Gastroesophageal sphincter (tissue), 3 donors: ENCODE measurements at regions not wholly inside any gene's neighbourhood (a gene's known extent, or its start where the extent isn't known, plus 50 kb on each side); places are given as distances from the start of the nearest gene placed in this dataset.

Source experiments
- POLR2A ChIP-seq, 2 donors: fragments of 450-650 bp; IDR thresholded peaks; one replicate each; pipeline ENCODE4 v1.6.1; 2017; ENCODE audit warnings: antibody characterized with exemption in 2 of 2, mild to moderate bottlenecking in 2 of 2, moderate library complexity in 1 of 2
- POLR2AphosphoS5 ChIP-seq: sonication (generic); formaldehyde crosslinking; IDR thresholded peaks from one replicate; pipeline ENCODE4 v1.6.1; 2017; ENCODE audit warnings: antibody characterized with exemption
- TF ChIP-seq, protein P1 (sequence below), 4 experiments: fragments of 200-600 bp in 2 of 4; fragments of 450-650 bp in 2 of 4; sonication (generic) in 1 of 4; IDR thresholded peaks; one replicate each; pipeline ENCODE4 v1.5.1; 2017 to 2019; ENCODE audit warnings: antibody characterized with exemption in 4 of 4, mild to moderate bottlenecking in 2 of 4, moderate library complexity in 2 of 4

DNA sequence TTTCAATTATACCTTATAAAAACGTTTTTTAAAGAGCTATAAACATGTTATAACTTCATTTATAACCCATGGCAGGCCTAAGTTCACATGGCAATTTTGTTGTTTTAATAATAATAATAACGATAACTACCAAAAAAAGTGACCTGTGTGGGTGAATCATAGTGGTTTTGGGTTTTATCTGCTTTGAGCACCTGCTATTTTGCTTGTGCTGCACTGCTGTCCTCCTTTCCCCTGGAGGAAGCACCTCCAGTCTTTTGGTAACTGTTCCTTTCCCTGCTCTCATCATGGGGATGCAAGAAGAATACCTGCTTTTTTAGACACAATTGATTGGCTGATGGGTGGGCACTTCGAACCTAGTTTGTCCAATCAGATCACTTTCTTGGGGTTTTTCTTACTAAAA is 388.0 kb upstream of the TBL1XR1 start:
- TF ChIP-seq, protein P1, sequence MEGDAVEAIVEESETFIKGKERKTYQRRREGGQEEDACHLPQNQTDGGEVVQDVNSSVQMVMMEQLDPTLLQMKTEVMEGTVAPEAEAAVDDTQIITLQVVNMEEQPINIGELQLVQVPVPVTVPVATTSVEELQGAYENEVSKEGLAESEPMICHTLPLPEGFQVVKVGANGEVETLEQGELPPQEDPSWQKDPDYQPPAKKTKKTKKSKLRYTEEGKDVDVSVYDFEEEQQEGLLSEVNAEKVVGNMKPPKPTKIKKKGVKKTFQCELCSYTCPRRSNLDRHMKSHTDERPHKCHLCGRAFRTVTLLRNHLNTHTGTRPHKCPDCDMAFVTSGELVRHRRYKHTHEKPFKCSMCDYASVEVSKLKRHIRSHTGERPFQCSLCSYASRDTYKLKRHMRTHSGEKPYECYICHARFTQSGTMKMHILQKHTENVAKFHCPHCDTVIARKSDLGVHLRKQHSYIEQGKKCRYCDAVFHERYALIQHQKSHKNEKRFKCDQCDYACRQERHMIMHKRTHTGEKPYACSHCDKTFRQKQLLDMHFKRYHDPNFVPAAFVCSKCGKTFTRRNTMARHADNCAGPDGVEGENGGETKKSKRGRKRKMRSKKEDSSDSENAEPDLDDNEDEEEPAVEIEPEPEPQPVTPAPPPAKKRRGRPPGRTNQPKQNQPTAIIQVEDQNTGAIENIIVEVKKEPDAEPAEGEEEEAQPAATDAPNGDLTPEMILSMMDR (IDR thresholded peaks at IDR 0.05): no peak
- TF ChIP-seq POLR2A (IDR thresholded peaks at IDR 0.05) (no peak), POLR2AphosphoS5 (no peak)
